Hepatocyte (in vitro differentiated cells): ENCODE measurements at regions not wholly inside any gene's neighbourhood (a gene's known extent, or its start where the extent isn't known, plus 50 kb on each side); places are given as distances from the start of the nearest gene placed in this dataset.

Experiments used
- DNase-seq: peaks from one replicate; pipeline ENCODE4 v3.0.0-alpha.2; 2016; ENCODE audit warnings: low spot score
- H2AFZ ChIP-seq: fragments of 200-600 bp; sonication (generic); 2 replicates; pipeline ENCODE4 v1.6.0; 2016; ENCODE audit warnings: antibody characterized with exemption, mild to moderate bottlenecking
- H3K27ac ChIP-seq: fragments of 200-600 bp; sonication (generic); 2 replicates; pipeline ENCODE4 v1.5.1; 2016; ENCODE audit warnings: mild to moderate bottlenecking
- H3K27me3 ChIP-seq: fragments of 200-600 bp; sonication (generic); 2 replicates; pipeline ENCODE4 v1.6.1; 2016
- H3K36me3 ChIP-seq: fragments of 200-600 bp; sonication (generic); replicated peaks from 2 replicates; pipeline ENCODE4 v1.5.1; 2016; ENCODE audit warnings: low read depth; ENCODE audit not compliant: insufficient read depth
- H3K4me1 ChIP-seq: fragments of 200-600 bp; sonication (generic); 2 replicates; pipeline ENCODE4 v1.5.1; 2016; ENCODE audit warnings: mild to moderate bottlenecking, moderate library complexity; ENCODE audit not compliant: insufficient read depth
- H3K4me2 ChIP-seq: fragments of 200-600 bp; sonication (generic); 2 replicates; pipeline ENCODE4 v1.6.0; 2016
- H3K4me3 ChIP-seq: fragments of 200-600 bp; sonication (generic); 2 replicates; pipeline ENCODE4 v1.5.1; 2016; ENCODE audit warnings: mild to moderate bottlenecking
- H3K79me2 ChIP-seq: fragments of 200-600 bp; sonication (generic); 2 replicates; pipeline ENCODE4 v1.6.0; 2017; ENCODE audit warnings: mild to moderate bottlenecking
- H3K9me2 ChIP-seq: fragments of 200-600 bp; sonication (generic); replicated peaks from 2 replicates; pipeline ENCODE4 v1.6.0; 2017; ENCODE audit warnings: mild to moderate bottlenecking; ENCODE audit not compliant: insufficient read depth
- H3K9me3 ChIP-seq: fragments of 200-600 bp; sonication (generic); 2 replicates; pipeline ENCODE4 v1.5.1; 2016; ENCODE audit warnings: low read depth, mild to moderate bottlenecking
- H4K20me1 ChIP-seq: fragments of 200-600 bp; sonication (generic); 2 replicates; pipeline ENCODE4 v1.6.0; 2016; ENCODE audit warnings: mild to moderate bottlenecking; ENCODE audit not compliant: insufficient read depth, poor library complexity, severe bottlenecking
- CTCF ChIP-seq: fragments of 200-600 bp; sonication (generic); IDR thresholded peaks from 2 replicates; pipeline ENCODE4 v1.5.1; 2016; ENCODE audit warnings: antibody characterized with exemption, mild to moderate bottlenecking; ENCODE audit not compliant: poor library complexity
- EZH2 ChIP-seq: fragments of 200-600 bp; sonication (generic); IDR thresholded peaks from 2 replicates; pipeline ENCODE4 v1.6.1; 2016; ENCODE audit warnings: antibody characterized with exemption, mild to moderate bottlenecking, borderline replicate concordance
- EZH2phosphoT487 ChIP-seq: fragments of 200-600 bp; sonication (generic); IDR thresholded peaks from one replicate; pipeline ENCODE4 v1.6.1; 2018; ENCODE audit warnings: antibody characterized with exemption, mild to moderate bottlenecking, low read depth, moderate library complexity; ENCODE audit not compliant: unreplicated experiment, severe bottlenecking
- WGBS: methylation state at CpG from one replicate; pipeline ENCODE4 v1.1.6; 2016; ENCODE audit warnings: low lambda C conversion rate; ENCODE audit errors: missing lambda C conversion rate; 5-methylcytosine and 5-hydroxymethylcytosine counted together

DNA sequence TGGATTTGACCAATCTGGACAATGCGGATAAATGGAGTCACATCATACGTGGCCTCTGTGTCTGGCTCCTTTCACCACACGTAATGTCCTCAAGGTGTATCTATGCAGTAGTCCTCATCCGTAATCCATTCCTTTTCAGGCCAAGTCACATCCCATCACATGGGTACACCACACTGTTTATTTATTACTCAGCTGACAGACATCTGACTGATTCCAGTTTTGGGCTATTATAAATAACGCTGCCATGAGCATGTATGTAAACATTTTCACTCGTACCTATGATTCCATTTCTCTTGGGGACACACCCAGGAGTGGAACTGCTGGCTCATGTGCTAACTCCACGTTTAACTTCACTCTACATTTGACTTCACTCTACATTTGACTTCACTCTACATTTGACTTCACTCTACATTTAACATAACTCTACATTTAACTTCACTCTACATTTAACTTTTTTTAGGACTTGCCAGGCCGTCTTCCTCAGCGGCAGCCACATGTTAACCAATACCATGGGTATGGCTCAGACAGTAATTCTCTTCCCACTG is 52.1 kb downstream of the SHANK2 start:
- Histone ChIP-seq H3K9me2 (no peaks in the 10 kb centered on the region), H3K4me1 (no peaks in the 10 kb centered on the region), H3K4me3 (no peak overlapping the region), H3K27ac (no peak overlapping the region), H3K36me3 (no peaks in the 10 kb centered on the region), H4K20me1 (peaks cover under 1% of the 10 kb centered on the region), H3K4me2 (no peak overlapping the region), H3K27me3 (no peaks in the 10 kb centered on the region), H3K79me2 (peaks cover 10% of the 10 kb centered on the region), H2AFZ (no peak overlapping the region), H3K9me3 (no peaks in the 10 kb centered on the region)
- 88% methylated on average over 9 of the region's 9 CpGs for WGBS
- TF ChIP-seq EZH2 (no peak), CTCF (no peak), EZH2phosphoT487 (no peak)
- no peak for DNase-seq

DNA sequence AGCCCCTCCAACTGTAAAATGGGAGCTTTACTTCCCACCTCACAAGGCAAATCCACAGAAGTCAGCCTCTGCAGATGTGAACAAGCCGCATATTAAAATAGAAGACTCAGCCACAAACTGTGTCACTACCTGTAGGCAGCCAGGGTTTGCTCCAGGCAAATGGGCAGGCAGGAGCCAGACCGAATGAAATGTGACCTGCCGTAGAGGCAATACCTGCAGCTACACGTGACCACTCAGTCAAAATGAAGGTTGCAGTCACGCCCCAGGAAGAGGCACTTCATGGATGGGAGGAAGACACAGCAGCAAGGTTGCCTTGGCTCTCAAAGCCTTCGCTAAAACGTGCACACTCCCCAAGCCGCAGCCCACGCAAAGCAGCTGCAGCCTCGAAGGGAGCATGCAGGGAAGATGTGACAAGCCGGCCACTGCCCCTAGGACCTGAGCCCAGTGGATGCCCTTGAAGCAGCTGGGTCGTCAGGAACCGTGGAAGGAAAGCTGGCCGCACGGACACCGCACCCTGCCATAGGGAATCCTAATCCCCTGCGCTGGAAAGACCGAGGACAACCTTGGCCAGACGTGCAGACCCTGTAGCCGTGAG is 53.1 kb downstream of the SHANK2 start:
- DNase-seq = no peak
- Histone ChIP-seq H2AFZ (no peak overlapping the region), H3K4me1 (peaks cover 6% of the 10 kb centered on the region), H3K79me2 (peaks cover 8% of the 10 kb centered on the region), H3K27ac (no peak overlapping the region), H3K4me2 (no peak overlapping the region), H3K9me3 (no peaks in the 10 kb centered on the region), H4K20me1 (no peaks in the 10 kb centered on the region), H3K9me2 (no peaks in the 10 kb centered on the region), H3K27me3 (no peaks in the 10 kb centered on the region), H3K36me3 (no peaks in the 10 kb centered on the region), H3K4me3 (no peak overlapping the region)
- no peak for TF ChIP-seq CTCF
- TF ChIP-seq EZH2 = no peak
- no peak for TF ChIP-seq EZH2phosphoT487
- 87% methylated on average over 20 of the region's 20 CpGs for WGBS

DNA sequence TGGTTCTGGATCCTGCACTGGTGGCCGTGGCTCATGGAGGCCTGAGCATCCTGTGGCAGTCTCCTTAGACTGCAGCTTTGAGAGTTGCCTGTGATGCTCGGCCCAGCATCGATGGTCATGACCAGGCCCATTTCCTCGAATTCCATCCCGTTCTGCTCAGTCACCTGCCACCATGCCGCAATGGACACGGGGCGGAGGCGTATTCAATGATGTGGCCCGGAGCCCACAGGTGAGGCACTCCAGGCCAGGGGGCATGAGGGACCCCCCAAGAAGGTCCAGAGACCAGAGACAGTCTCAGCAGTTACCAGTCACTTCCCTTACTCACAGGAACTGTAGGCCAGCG is 53.6 kb downstream of the SHANK2 start:
- no peak overlapping the region for H3K27ac ChIP-seq
- no peaks in the 10 kb centered on the region for H3K27me3 ChIP-seq
- H3K9me3 ChIP-seq = no peaks in the 10 kb centered on the region
- peaks cover 6% of the 10 kb centered on the region for H3K4me1 ChIP-seq
- no peaks in the 10 kb centered on the region for H3K36me3 ChIP-seq
- H3K4me3 ChIP-seq = no peak overlapping the region
- TF ChIP-seq CTCF (no peak), EZH2phosphoT487 (no peak), EZH2 (no peak)
- no peak overlapping the region for H3K4me2 ChIP-seq
- no peak for DNase-seq
- 98% methylated on average over 11 of the region's 11 CpGs for WGBS
- no peaks in the 10 kb centered on the region for H4K20me1 ChIP-seq
- H3K9me2 ChIP-seq = no peaks in the 10 kb centered on the region
- no peak overlapping the region for H2AFZ ChIP-seq
- H3K79me2 ChIP-seq = peaks cover 8% of the 10 kb centered on the region
